Cardiac septum (tissue), 1 donor: ENCODE measurements at regions not wholly inside any gene's neighbourhood (a gene's known extent, or its start where the extent isn't known, plus 50 kb on each side); places are given as distances from the start of the nearest gene placed in this dataset.
"Not testable (repeated sequence)": the region's sequence is repeated elsewhere in the genome, so short reads cannot be mapped to it uniquely, and the experiment has no call there.

Experiments used
- DNase-seq: peaks from one replicate; pipeline ENCODE4 v3.0.0-alpha.2; 2020; ENCODE audit warnings: low spot score
- intact Hi-C: fragments of 100-400 bp; cut with DNase I; formaldehyde crosslinking; loops from one replicate; pipeline ENCODE4 v1.14.0; 2022
- donor health status: DM: no; HTN: no; CAD: no.

- intact Hi-C loops: no loop called here
- no peak for DNase-seq
These were observed 338.8 kb downstream of the DNAJB9 start for GRCh38 chr7:108908456-108908855.

- no peak for DNase-seq
- intact Hi-C loops: no loop called here
These were observed 341.3 kb downstream of the DNAJB9 start for GRCh38 chr7:108911016-108911415.

- no peak for DNase-seq
- intact Hi-C loops: no loop called here
These were observed 350.8 kb downstream of the DNAJB9 start for GRCh38 chr7:108920490-108920889.

- intact Hi-C loops, DNase-seq: not testable (repeated sequence)
These were observed 373.4 kb downstream of the DNAJB9 start for GRCh38 chr7:108943048-108943447.

- intact Hi-C loops: no loop called here
- no peak for DNase-seq
These were observed 377.9 kb downstream of the DNAJB9 start for GRCh38 chr7:108947526-108947925.

GRCh38 chr7:108972004-108972403, 402.3 kb downstream of the DNAJB9 start:
- intact Hi-C loops: no loop called here
- no peak for DNase-seq

GRCh38 chr7:108973075-108973474, 403.4 kb downstream of the DNAJB9 start:
- intact Hi-C loops: no loop called here
- DNase-seq: no peak

GRCh38 chr7:108974641-108975040, 405.0 kb downstream of the DNAJB9 start:
- no peak for DNase-seq
- intact Hi-C loops: no loop called here

GRCh38 chr7:108985037-108985436, 415.4 kb downstream of the DNAJB9 start:
- intact Hi-C loops: no loop called here
- no peak for DNase-seq

GRCh38 chr7:108989319-108989718, 419.6 kb downstream of the DNAJB9 start:
- intact Hi-C loops: no loop called here
- no peak for DNase-seq

GRCh38 chr7:108997480-108997879, 427.8 kb downstream of the DNAJB9 start:
- no peak for DNase-seq
- intact Hi-C loops: no loop called here

GRCh38 chr7:109003742-109004141, 434.1 kb downstream of the DNAJB9 start:
- no peak for DNase-seq
- intact Hi-C loops: no loop called here

- intact Hi-C loops: no loop called here
- no peak for DNase-seq
These were observed 440.0 kb downstream of the DNAJB9 start for GRCh38 chr7:109009636-109010035.

GRCh38 chr7:109020251-109020650, 450.6 kb downstream of the DNAJB9 start:
- intact Hi-C loops: no loop called here
- DNase-seq: no peak

GRCh38 chr7:109021390-109021789, 451.7 kb downstream of the DNAJB9 start:
- intact Hi-C loops: no loop called here

GRCh38 chr7:109029866-109030265, 460.2 kb downstream of the DNAJB9 start:
- intact Hi-C loops: no loop called here
- no peak for DNase-seq

More at GRCh38 chr7:109021390-109021789, 451.7 kb downstream of the DNAJB9 start:
- no peak for DNase-seq

GRCh38 chr7:109044691-109045090, 475.0 kb downstream of the DNAJB9 start:
- DNase-seq: no peak
- intact Hi-C loops: no loop called here

GRCh38 chr7:109049366-109049765, 479.7 kb downstream of the DNAJB9 start:
- DNase-seq: no peak
- intact Hi-C loops: no loop called here

GRCh38 chr7:109059089-109059488, 489.4 kb downstream of the DNAJB9 start:
- intact Hi-C loops: no loop called here
- no peak for DNase-seq

GRCh38 chr7:109062798-109063197, 493.1 kb downstream of the DNAJB9 start:
- no peak for DNase-seq
- intact Hi-C loops: no loop called here

GRCh38 chr7:109073543-109073942, 503.9 kb downstream of the DNAJB9 start:
- DNase-seq: no peak
- intact Hi-C loops: no loop called here

GRCh38 chr7:109076396-109076972, 506.8 kb downstream of the DNAJB9 start:
- intact Hi-C loops: no loop called here
- DNase-seq: no peak
